ENCODE measurements at regions not wholly inside any gene's neighbourhood (a gene's known extent, or its start where the extent isn't known, plus 50 kb on each side); places are given as distances from the start of the nearest gene placed in this dataset.

DNA sequence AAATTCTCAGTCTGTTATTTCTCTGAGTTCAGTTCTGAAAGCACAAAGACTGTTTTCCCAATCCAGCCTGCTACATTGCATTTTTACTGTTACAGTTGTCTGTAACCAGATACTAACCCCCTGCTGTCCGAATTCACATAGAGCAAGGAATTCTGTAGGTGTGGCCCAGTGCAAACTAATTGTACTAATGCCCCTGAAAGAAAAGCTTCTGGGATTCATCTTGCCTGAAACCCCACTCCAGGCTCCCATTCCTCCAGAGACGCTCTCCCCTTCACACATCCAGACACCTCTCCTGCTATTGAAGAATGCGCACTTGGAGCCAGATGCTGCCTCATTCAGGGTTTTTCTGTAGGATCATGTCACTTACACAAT is 127.0 kb downstream of the TTC32 start:
- no peaks in the 10 kb centered on the region for H3K36me3 ChIP-seq (ENCODE audit: control insufficient read depth, insufficient read depth, low read length)
- no peak overlapping the region for H3K27ac ChIP-seq (ENCODE audit: low read length)
- ATAC-seq (no peak; the same call in 1 of the 2 replicates), DNase-seq (ENCODE audit: low read depth, low spot score) (no peak)
- no peaks in the 10 kb centered on the region for H3K9me3 ChIP-seq (ENCODE audit: control insufficient read depth, insufficient read depth, low read depth, low read length)
- in situ Hi-C loops (cut with HindIII; ENCODE audit: low pct_unique_long_range_greater_than_20kb, low sequenced_read_pairs) = no loop called here
- H3K4me1 ChIP-seq (ENCODE audit: control insufficient read depth, insufficient read depth, low read length) = peaks cover 4% of the 10 kb centered on the region; the same call in 1 of the 2 replicates
- ChIA-PET POLR2A (no interaction called here), CTCF (no interaction called here)
- H3K27me3 ChIP-seq (ENCODE audit: control insufficient read depth, insufficient read depth, low read length) = no peaks in the 10 kb centered on the region
- TF ChIP-seq SIN3A (IDR thresholded peaks at IDR 0.05; ENCODE audit: borderline replicate concordance, insufficient read depth, low read depth, low read length) (no peak), CTCF (IDR thresholded peaks at IDR 0.05) (no peak)
- H3K4me3 ChIP-seq (ENCODE audit: low read depth in 2 of 2, low read length in 2 of 2) = no peak overlapping the region
- no TSS peak for BruUV-seq (replicated peaks)
- intact Hi-C loops (cut with micrococcal nuclease; ENCODE audit: unreplicated experiment) = no loop called here

DNA sequence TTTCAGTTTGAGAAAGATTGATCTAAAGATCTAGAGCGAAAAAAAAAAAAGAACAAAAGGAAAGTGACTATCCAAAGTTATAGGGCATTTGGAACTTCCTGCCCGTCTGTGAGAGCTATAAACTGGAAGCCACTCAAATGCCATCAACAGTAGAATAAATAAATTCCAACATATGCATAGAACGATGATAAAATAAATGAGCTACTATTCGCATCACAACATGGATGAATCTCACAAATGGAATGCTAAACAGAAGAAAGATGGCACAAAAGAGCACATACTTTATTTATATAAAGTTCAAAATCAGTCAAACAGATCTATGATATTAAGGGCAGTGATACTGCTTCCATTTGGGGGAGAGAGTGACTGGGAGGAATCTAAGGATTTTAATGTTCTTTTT is 128.8 kb downstream of the TTC32 start:
- ChIA-PET POLR2A (no interaction called here), CTCF (interaction anchor here (0.7 to 1.0 kb wide), 2 partner anchors 405 to 518 kb away, joined by 3 read pairs; no protein-coding TSS in a partner anchor)
- TF ChIP-seq CTCF (IDR thresholded peaks at IDR 0.05) = no peak
- no peak for TF ChIP-seq REST (IDR thresholded peaks at IDR 0.05; ENCODE audit: insufficient read depth in 1 of 2, low read depth in 2 of 2, low read length in 1 of 2)
- TF ChIP-seq POLR2AphosphoS5 (IDR thresholded peaks at IDR 0.05; ENCODE audit: low read depth, low read length) = no peak
- TF ChIP-seq TCF7L2 (IDR thresholded peaks at IDR 0.05; ENCODE audit: low read depth, low read length) = no peak
- TF ChIP-seq SIN3A (IDR thresholded peaks at IDR 0.05; ENCODE audit: borderline replicate concordance, insufficient read depth, low read depth, low read length) = no peak
- BruUV-seq (replicated peaks) = no TSS peak
- in situ Hi-C loops (cut with HindIII; ENCODE audit: low pct_unique_long_range_greater_than_20kb, low sequenced_read_pairs) = no loop called here
- Histone ChIP-seq H3K4me1 (ENCODE audit: control insufficient read depth, insufficient read depth, low read length) (peaks cover 4% of the 10 kb centered on the region; the same call in 1 of the 2 replicates), H3K9me3 (ENCODE audit: control insufficient read depth, insufficient read depth, low read depth, low read length) (no peaks in the 10 kb centered on the region), H3K4me3 (ENCODE audit: low read depth in 2 of 2, low read length in 2 of 2) (no peak overlapping the region), H3K27ac (ENCODE audit: low read length) (no peak overlapping the region), H3K27me3 (ENCODE audit: control insufficient read depth, insufficient read depth, low read length) (no peaks in the 10 kb centered on the region), H3K36me3 (ENCODE audit: control insufficient read depth, insufficient read depth, low read length) (no peaks in the 10 kb centered on the region)
- DNase-seq (ENCODE audit: low read depth, low spot score) (no peak), ATAC-seq (no peak)
- intact Hi-C loops (cut with micrococcal nuclease; ENCODE audit: unreplicated experiment) = no loop called here
